Uterus (tissue), 2 donors: ENCODE measurements at regions not wholly inside any gene's neighbourhood (a gene's known extent, or its start where the extent isn't known, plus 50 kb on each side); places are given as distances from the start of the nearest gene placed in this dataset.

Source experiments
- CTCF ChIP-seq, 4 experiments: fragments of 200-600 bp in 2 of 4; fragments of 450-650 bp in 2 of 4; sonication (generic) in 2 of 4; IDR thresholded peaks; one replicate each; pipeline ENCODE4 v1.5.1; 2016 to 2019; ENCODE audit warnings: antibody characterized with exemption in 4 of 4, mild to moderate bottlenecking in 2 of 4, moderate library complexity in 1 of 4
- POLR2A ChIP-seq, 2 donors: fragments of 450-650 bp; IDR thresholded peaks; one replicate each; pipeline ENCODE4 v1.6.1; 2016; ENCODE audit warnings: antibody characterized with exemption in 2 of 2, mild to moderate bottlenecking in 1 of 2, moderate library complexity in 1 of 2

- TF ChIP-seq CTCF (IDR thresholded peaks at IDR 0.05) (no peak), POLR2A (IDR thresholded peaks at IDR 0.05) (no peak)
These were observed 483.8 kb upstream of the GRIA1 start for GRCh38 chr5:153006681-153007080.
